ENCODE measurements at regions not wholly inside any gene's neighbourhood (a gene's known extent, or its start where the extent isn't known, plus 50 kb on each side); places are given as distances from the start of the nearest gene placed in this dataset.

- no peak for TF ChIP-seq POLR2A (IDR thresholded peaks at IDR 0.05; ENCODE audit: low read length)
- TF ChIP-seq GATA1 (IDR thresholded peaks at IDR 0.05; ENCODE audit: low read depth, low read length), result no peak
Measured at GRCh38 chrX:103148075-103148474, 55.1 kb upstream of the NXF3 start.
